ENCODE measurements at regions not wholly inside any gene's neighbourhood (a gene's known extent, or its start where the extent isn't known, plus 50 kb on each side); places are given as distances from the start of the nearest gene placed in this dataset.

DNA sequence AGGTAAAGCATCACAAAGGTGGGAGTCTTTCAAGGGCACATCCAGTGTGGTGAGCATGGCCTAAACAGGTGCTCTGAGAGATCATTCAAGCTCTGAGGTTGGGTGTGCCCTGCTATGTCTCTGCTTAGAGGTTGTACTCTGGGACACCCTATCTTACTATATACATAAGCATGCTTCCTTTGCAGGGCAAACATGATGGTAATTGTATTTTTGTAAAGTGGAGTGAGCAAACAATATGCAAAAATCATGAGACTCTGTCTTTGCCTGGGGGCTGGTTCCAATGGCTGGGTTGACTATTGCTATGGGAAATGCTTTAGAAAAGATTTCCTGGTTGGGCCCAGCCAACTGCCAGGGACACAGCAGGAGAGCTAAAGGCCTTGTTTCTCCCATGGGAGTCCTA lies 315.1 kb upstream of the TLE3 start:
- intact Hi-C loops (cut with micrococcal nuclease; ENCODE audit: unreplicated experiment) (no loop called here), in situ Hi-C loops (cut with MboI) (no loop called here)
- Histone ChIP-seq H3K36me3 (ENCODE audit: control insufficient read depth in 2 of 2, insufficient read depth in 2 of 2, low read length in 1 of 2) (no peaks in the 10 kb centered on the region), H3K4me1 (ENCODE audit: control insufficient read depth, insufficient read depth, low read length) (no peaks in the 10 kb centered on the region), H3K9ac (ENCODE audit: control insufficient read depth, insufficient read depth, low read length) (no peak overlapping the region), H3K9me3 (replicated peaks; ENCODE audit: control insufficient read depth, insufficient read depth, low read length) (no peaks in the 10 kb centered on the region), H2AFZ (ENCODE audit: control insufficient read depth, low read depth, low read length) (no peak overlapping the region), H3K4me3 (no peak overlapping the region), H3K27ac (ENCODE audit: control insufficient read depth, insufficient read depth) (no peak overlapping the region), H3K4me2 (ENCODE audit: control insufficient read depth, insufficient read depth) (no peak overlapping the region), H3K27me3 (replicated peaks in 1 of 2; ENCODE audit: control insufficient read depth in 2 of 2, insufficient read depth in 2 of 2, low read length in 1 of 2) (peaks cover 0 to 2% of the 10 kb centered on the region in 2 experiments; a peak in 1 of 4 replicates), H4K20me1 (ENCODE audit: control insufficient read depth, insufficient read depth) (no peaks in the 10 kb centered on the region), H3K79me2 (ENCODE audit: control insufficient read depth, insufficient read depth, low read length) (no peaks in the 10 kb centered on the region)
- ChIA-PET POLR2A (no interaction called here), SMC1A (ENCODE audit: uncharacterized antibody, unreplicated experiment) (no interaction called here), RAD21 (ENCODE audit: unreplicated experiment) (no interaction called here), CTCF (no interaction called here)
- FAIRE-seq: no peak
- TF ChIP-seq, protein P1, sequence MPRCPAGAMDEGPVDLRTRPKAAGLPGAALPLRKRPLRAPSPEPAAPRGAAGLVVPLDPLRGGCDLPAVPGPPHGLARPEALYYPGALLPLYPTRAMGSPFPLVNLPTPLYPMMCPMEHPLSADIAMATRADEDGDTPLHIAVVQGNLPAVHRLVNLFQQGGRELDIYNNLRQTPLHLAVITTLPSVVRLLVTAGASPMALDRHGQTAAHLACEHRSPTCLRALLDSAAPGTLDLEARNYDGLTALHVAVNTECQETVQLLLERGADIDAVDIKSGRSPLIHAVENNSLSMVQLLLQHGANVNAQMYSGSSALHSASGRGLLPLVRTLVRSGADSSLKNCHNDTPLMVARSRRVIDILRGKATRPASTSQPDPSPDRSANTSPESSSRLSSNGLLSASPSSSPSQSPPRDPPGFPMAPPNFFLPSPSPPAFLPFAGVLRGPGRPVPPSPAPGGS (IDR thresholded peaks at IDR 0.05; ENCODE audit: borderline replicate concordance, insufficient read depth, low read depth, low read length, poor library complexity, severe bottlenecking): no peak
- TF ChIP-seq SRF (IDR thresholded peaks at IDR 0.05; ENCODE audit: low read depth in 2 of 2, low read length in 2 of 2): no peak
- no peak for TF ChIP-seq GATAD2B (conservative IDR thresholded peaks at IDR 0.05; ENCODE audit: low read depth)
- no peak for TF ChIP-seq ZNF24 (IDR thresholded peaks at IDR 0.05)
- no TSS peak for BruUV-seq (replicated peaks)
- no peak for DNase-seq (ENCODE audit: low read depth, low spot score)
- ATAC-seq: no peak

DNA sequence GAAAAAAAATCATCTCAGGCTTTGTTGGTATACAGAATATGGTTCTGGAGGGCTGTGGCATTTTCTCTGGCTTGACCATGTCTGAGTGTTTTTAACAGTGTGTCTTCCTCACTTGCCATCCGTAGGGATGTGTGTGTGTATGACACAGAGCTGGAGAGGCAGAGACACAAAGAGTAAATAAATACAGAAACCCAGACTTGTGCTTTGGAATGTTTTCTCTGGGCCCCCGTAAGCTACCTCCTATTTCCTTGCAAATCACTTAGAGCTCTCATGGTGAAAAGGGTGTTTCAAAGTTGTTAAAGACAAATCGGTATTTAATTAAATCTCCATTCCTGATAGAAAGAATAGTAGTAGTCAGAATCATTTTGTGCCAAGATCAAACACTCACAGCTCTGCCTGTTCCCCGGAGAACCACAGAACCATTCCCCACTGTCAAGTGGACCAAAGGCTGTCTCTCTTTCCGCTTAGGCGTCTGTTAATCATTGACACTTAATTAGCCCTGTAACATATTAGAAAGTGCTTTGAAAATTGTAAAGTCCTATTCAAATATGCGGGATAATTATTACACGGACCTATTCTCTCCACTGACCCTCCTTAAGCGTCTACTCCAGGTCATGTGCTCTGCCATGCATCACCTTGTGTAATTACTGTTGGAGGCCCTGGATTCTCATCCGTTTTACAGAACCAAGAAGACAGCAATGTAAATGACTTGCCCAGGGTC lies 313.6 kb upstream of the TLE3 start:
- FAIRE-seq (no peak), DNase-seq (ENCODE audit: low read depth, low spot score) (no peak), ATAC-seq (no peak)
- Histone ChIP-seq H3K4me1 (ENCODE audit: control insufficient read depth, insufficient read depth, low read length) (no peaks in the 10 kb centered on the region), H2AFZ (ENCODE audit: control insufficient read depth, low read depth, low read length) (no peak overlapping the region), H3K4me3 (no peak overlapping the region), H3K36me3 (ENCODE audit: control insufficient read depth in 2 of 2, insufficient read depth in 2 of 2, low read length in 1 of 2) (no peaks in the 10 kb centered on the region), H3K9me3 (replicated peaks; ENCODE audit: control insufficient read depth, insufficient read depth, low read length) (no peaks in the 10 kb centered on the region), H3K27me3 (replicated peaks in 1 of 2; ENCODE audit: control insufficient read depth in 2 of 2, insufficient read depth in 2 of 2, low read length in 1 of 2) (peaks cover 0 to 1% of the 10 kb centered on the region in 2 experiments; a peak in 1 of 4 replicates), H3K4me2 (ENCODE audit: control insufficient read depth, insufficient read depth) (no peak overlapping the region), H3K27ac (ENCODE audit: control insufficient read depth, insufficient read depth) (no peak overlapping the region), H4K20me1 (ENCODE audit: control insufficient read depth, insufficient read depth) (no peaks in the 10 kb centered on the region), H3K9ac (ENCODE audit: control insufficient read depth, insufficient read depth, low read length) (no peak overlapping the region), H3K79me2 (ENCODE audit: control insufficient read depth, insufficient read depth, low read length) (no peaks in the 10 kb centered on the region)
- ChIA-PET RAD21 (ENCODE audit: unreplicated experiment) (no interaction called here), CTCF (no interaction called here), SMC1A (ENCODE audit: uncharacterized antibody, unreplicated experiment) (no interaction called here), POLR2A (no interaction called here)
- intact Hi-C loops (cut with micrococcal nuclease; ENCODE audit: unreplicated experiment) (no loop called here), in situ Hi-C loops (cut with MboI) (no loop called here)
- no peak for TF ChIP-seq SMARCA5 (IDR thresholded peaks at IDR 0.05)
- no peak for TF ChIP-seq POLR2AphosphoS5 (IDR thresholded peaks at IDR 0.05; ENCODE audit: low read length)
- TF ChIP-seq, protein P2, sequence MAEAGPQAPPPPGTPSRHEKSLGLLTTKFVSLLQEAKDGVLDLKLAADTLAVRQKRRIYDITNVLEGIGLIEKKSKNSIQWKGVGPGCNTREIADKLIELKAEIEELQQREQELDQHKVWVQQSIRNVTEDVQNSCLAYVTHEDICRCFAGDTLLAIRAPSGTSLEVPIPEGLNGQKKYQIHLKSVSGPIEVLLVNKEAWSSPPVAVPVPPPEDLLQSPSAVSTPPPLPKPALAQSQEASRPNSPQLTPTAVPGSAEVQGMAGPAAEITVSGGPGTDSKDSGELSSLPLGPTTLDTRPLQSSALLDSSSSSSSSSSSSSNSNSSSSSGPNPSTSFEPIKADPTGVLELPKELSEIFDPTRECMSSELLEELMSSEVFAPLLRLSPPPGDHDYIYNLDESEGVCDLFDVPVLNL (IDR thresholded peaks at IDR 0.05; ENCODE audit: low read depth, low read length): no peak
- TF ChIP-seq, protein P3, sequence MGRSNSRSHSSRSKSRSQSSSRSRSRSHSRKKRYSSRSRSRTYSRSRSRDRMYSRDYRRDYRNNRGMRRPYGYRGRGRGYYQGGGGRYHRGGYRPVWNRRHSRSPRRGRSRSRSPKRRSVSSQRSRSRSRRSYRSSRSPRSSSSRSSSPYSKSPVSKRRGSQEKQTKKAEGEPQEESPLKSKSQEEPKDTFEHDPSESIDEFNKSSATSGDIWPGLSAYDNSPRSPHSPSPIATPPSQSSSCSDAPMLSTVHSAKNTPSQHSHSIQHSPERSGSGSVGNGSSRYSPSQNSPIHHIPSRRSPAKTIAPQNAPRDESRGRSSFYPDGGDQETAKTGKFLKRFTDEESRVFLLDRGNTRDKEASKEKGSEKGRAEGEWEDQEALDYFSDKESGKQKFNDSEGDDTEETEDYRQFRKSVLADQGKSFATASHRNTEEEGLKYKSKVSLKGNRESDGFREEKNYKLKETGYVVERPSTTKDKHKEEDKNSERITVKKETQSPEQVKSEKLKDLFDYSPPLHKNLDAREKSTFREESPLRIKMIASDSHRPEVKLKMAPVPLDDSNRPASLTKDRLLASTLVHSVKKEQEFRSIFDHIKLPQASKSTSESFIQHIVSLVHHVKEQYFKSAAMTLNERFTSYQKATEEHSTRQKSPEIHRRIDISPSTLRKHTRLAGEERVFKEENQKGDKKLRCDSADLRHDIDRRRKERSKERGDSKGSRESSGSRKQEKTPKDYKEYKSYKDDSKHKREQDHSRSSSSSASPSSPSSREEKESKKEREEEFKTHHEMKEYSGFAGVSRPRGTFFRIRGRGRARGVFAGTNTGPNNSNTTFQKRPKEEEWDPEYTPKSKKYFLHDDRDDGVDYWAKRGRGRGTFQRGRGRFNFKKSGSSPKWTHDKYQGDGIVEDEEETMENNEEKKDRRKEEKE (IDR thresholded peaks at IDR 0.05): no peak
- 50% methylated on average over 10 of the region's 10 CpGs for WGBS (ENCODE audit: insufficient coverage, insufficient replicate concordance, low lambda C conversion rate, missing lambda C conversion rate)
- no TSS peak for BruUV-seq (replicated peaks)
